CD4-positive, alpha-beta T cell treated with Interleukin-10 for 1 hour (primary cell): ENCODE measurements at regions not wholly inside any gene's neighbourhood (a gene's known extent, or its start where the extent isn't known, plus 50 kb on each side); places are given as distances from the start of the nearest gene placed in this dataset.

Experiments
- DNase-seq: peaks from one replicate; pipeline ENCODE4 v3.0.0-alpha.2; 2020

- DNase-seq, result no peak
Measured at GRCh38 chr16:86395477-86395876, 114.8 kb upstream of the FOXF1 start.

GRCh38 chr16:86396422-86396821 lies 113.9 kb upstream of the FOXF1 start:
- DNase-seq, result no peak

- DNase-seq, result no peak
Measured at GRCh38 chr16:86396901-86397311, 113.4 kb upstream of the FOXF1 start.

GRCh38 chr16:86398201-86398600 lies 112.1 kb upstream of the FOXF1 start:
- no peak for DNase-seq

- no peak for DNase-seq
Measured at GRCh38 chr16:86398622-86399021, 111.7 kb upstream of the FOXF1 start.

GRCh38 chr16:86401126-86401525 lies 109.2 kb upstream of the FOXF1 start:
- no peak for DNase-seq

GRCh38 chr16:86403085-86403484 lies 107.2 kb upstream of the FOXF1 start:
- DNase-seq, result no peak

GRCh38 chr16:86403541-86404163 lies 106.7 kb upstream of the FOXF1 start:
- no peak for DNase-seq

- no peak for DNase-seq
Measured at GRCh38 chr16:86404678-86405077, 105.6 kb upstream of the FOXF1 start.

GRCh38 chr16:86405319-86405718 lies 105.0 kb upstream of the FOXF1 start:
- DNase-seq, result no peak

GRCh38 chr16:86406056-86406455 lies 104.3 kb upstream of the FOXF1 start:
- no peak for DNase-seq

GRCh38 chr16:86408685-86409084 lies 101.6 kb upstream of the FOXF1 start:
- DNase-seq, result no peak

GRCh38 chr16:86410081-86410480 lies 100.2 kb upstream of the FOXF1 start:
- no peak for DNase-seq

- DNase-seq, result no peak
Measured at GRCh38 chr16:86410529-86410928, 99.8 kb upstream of the FOXF1 start.

- DNase-seq, result no peak
Measured at GRCh38 chr16:86411897-86412296, 98.4 kb upstream of the FOXF1 start.

- no peak for DNase-seq
Measured at GRCh38 chr16:86414991-86415740, 95.2 kb upstream of the FOXF1 start.

GRCh38 chr16:86418981-86419380 lies 91.3 kb upstream of the FOXF1 start:
- DNase-seq, result no peak

- no peak for DNase-seq
Measured at GRCh38 chr16:86419518-86419917, 90.8 kb upstream of the FOXF1 start.

- DNase-seq, result no peak
Measured at GRCh38 chr16:86421995-86422394, 88.3 kb upstream of the FOXF1 start.

GRCh38 chr16:86424398-86424797 lies 85.9 kb upstream of the FOXF1 start:
- DNase-seq, result no peak

GRCh38 chr16:86424985-86425384 lies 85.3 kb upstream of the FOXF1 start:
- no peak for DNase-seq

- no peak for DNase-seq
Measured at GRCh38 chr16:86426063-86426642, 84.2 kb upstream of the FOXF1 start.

GRCh38 chr16:86427433-86427851 lies 82.9 kb upstream of the FOXF1 start:
- no peak for DNase-seq
